ENCODE measurements at regions not wholly inside any gene's neighbourhood (a gene's known extent, or its start where the extent isn't known, plus 50 kb on each side); places are given as distances from the start of the nearest gene placed in this dataset.

DNA sequence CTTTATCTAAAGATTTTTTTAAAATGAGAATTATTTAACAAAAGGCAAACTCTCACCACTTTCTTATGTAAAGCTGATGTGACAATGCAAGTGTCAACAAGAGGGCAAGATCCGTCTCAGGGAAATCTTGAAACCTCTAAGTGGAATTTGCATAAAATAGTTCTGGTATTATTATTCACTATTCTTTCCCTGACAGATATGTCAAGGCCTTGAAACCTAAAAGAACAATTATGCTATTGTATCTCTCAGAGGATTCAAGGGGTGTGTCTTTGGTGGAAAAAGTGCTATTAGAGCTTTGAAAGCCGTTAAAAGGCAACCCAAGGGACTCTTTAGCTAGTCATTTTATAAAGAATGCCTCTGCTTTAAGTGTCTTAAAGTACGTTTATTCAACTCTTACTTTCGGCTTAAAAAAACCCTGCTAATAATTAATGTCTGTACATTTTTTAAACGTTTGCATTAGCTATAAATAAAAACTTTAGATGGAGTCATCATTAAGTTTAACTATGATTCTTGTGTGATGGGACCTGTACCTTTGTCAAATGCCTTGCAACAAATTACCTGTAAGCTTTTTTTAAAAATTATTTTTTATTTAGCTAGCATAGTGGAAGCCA lies 585.5 kb downstream of the VRK1 start:
- TF ChIP-seq CTCF (conservative IDR thresholded peaks at IDR 0.05; ENCODE audit: low read depth, low read length): no peak
- no peak for TF ChIP-seq RAD21 (IDR thresholded peaks at IDR 0.05; ENCODE audit: low read length)
- no peak for TF ChIP-seq RCOR1 (IDR thresholded peaks at IDR 0.05; ENCODE audit: insufficient replicate concordance, low read length)
- no peak for TF ChIP-seq RFX5 (IDR thresholded peaks at IDR 0.05; ENCODE audit: low read depth, low read length)
- TF ChIP-seq SMC3 (IDR thresholded peaks at IDR 0.05; ENCODE audit: low read depth, low read length): no peak
- TF ChIP-seq, protein P1, sequence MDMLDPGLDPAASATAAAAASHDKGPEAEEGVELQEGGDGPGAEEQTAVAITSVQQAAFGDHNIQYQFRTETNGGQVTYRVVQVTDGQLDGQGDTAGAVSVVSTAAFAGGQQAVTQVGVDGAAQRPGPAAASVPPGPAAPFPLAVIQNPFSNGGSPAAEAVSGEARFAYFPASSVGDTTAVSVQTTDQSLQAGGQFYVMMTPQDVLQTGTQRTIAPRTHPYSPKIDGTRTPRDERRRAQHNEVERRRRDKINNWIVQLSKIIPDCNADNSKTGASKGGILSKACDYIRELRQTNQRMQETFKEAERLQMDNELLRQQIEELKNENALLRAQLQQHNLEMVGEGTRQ (IDR thresholded peaks at IDR 0.05; ENCODE audit: low read depth, low read length): no peak
- no peak for TF ChIP-seq CEBPB (IDR thresholded peaks at IDR 0.05; ENCODE audit: low read depth, low read length)
- no peak for TF ChIP-seq POLR2A (IDR thresholded peaks at IDR 0.05; ENCODE audit: low read depth, low read length)
- no peak for TF ChIP-seq MXI1 (IDR thresholded peaks at IDR 0.05; ENCODE audit: borderline replicate concordance, low read depth, low read length)
- TF ChIP-seq FOS (IDR thresholded peaks at IDR 0.05; ENCODE audit: low read depth, low read length): no peak
- no peak for TF ChIP-seq MAFK (IDR thresholded peaks at IDR 0.05; ENCODE audit: low read depth, low read length)
- no peak for TF ChIP-seq MAZ (IDR thresholded peaks at IDR 0.05; ENCODE audit: borderline replicate concordance, low read depth, low read length)

Data from IMR-90 (cell line).